ENCODE measurements at regions not wholly inside any gene's neighbourhood (a gene's known extent, or its start where the extent isn't known, plus 50 kb on each side); places are given as distances from the start of the nearest gene placed in this dataset.

DNA sequence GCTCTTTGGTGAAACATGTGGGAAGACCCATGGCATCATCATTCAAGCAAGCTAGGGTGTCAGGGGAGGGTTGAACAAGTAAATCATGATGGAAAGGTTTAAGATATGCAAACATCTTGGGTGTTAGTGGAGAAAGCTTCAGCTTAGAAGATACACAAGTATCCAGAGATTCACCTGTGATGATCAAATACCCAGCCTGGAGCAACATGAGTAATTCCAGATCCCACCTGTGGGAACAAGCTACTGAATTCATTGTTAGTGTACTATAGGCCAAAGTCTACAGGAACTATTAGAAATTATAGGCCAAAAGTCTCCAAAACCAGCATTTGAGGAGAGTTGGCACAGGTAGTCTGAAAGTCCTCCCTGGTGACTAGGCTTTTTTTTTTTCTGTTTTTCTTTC is 499.9 kb downstream of the NUF2 start:
- FAIRE-seq: no peak

DNA sequence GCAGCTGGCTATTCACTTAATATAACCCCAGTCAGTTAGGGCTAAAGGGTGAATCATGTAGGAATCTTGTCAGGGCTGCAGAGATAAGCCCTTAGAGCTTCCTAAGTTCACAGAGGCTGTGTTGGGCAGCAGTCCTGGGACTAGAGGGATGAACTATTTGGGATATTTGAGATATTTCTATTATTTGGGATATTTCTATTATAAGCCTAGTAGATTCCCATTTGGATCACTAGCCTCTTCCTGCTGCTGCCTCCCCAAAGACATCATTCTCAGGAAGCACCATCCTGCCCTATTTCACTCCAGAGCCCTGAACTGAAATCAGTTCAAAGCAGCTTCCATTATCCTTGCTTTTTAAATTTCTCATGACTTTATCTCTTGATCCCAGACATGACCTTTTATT is 501.3 kb downstream of the NUF2 start:
- no peak for FAIRE-seq

DNA sequence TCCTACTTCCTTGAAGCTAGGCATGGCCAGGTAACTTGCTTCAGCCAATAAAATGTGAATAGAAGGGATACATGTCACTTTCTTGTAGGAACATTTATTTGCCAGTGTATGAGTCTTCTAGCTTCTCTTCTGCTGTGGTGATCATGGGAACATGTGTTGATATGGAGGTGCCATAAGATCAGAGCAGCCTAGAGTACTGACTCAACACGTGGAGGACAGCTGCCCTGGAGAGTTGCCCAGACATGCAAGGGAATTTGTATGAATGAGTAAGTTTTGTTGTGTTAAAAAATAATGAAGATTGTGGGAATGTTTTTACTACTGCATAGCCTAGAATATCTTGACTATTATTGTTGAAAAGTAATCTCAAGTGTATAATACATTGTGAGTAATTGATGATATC is 502.3 kb downstream of the NUF2 start:
- no peak for FAIRE-seq

DNA sequence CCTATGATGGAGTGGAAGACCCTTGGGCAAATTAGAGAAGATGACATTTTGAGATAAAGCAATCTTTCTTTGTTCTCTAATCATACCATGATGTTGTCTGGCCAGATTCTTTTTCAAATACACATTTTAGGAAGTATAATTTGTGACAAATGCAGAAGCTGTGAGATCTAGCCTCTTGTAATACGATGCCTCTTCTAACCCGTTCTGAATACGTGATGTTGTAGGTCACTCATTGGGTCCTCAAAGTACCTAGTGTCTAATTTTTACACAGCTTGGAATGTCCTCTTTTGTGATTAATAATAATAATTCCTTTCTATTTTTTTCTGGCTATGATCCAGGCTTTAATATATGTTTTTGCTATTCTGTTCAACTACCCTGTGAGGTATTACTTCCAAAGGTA is 502.7 kb downstream of the NUF2 start:
- FAIRE-seq: no peak

DNA sequence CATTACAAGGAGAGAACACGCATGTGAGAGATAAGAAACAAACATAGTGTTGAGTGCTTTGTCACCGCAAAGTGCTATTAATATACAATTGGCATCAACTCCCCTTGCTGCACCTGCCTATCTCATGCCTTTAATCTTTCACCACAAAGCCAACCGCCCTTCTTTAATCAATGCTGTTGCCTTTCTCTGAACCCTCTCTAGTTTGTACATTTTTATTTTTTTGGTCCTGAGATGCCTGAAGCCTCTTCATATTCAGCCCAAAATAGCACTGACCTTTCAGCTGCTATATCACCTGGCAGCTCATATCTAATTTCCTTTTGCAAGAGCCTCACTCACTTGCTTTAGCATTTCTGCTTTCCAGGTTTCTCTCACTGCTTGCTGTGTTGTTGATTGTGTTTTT is 504.7 kb downstream of the NUF2 start:
- FAIRE-seq: no peak

DNA sequence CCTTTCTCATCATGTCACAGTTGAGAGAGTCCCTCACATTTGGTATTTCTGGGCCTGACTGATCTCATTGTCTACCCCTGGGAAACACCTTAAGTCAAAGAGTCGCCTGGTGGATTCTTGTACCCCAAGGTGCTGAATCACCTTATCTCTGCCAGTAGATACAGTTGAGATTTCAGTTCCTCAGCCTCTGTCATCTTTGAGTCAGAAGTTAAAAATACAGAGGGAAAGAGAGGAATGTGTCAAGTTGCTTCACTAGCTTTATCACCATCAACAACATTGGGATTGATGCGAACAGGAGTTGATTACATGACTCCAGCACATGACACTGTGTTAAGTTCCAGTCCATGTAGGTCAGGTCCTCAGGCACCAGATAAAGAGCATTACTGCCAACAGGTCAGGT is 513.0 kb downstream of the NUF2 start:
- no peak for FAIRE-seq

DNA sequence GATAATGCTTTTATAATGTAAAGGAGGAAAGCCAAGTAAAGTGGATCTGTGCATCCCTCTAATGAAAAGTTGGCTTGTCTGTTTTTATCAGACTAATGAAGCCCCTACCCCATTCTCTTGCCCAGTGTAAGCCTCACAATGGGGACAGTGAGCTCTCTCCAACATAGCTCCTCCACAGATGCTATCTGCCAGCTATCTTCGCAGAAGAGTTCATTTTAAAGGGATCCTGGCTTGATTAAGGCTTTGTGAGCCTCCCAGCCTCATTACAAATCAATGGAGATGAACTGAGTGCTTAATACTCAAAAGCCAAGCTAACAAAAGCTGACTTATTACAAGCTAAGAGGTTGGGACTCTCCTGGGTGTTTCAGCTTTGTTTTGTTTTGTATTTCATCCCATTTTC is 514.7 kb downstream of the NUF2 start:
- FAIRE-seq: no peak

DNA sequence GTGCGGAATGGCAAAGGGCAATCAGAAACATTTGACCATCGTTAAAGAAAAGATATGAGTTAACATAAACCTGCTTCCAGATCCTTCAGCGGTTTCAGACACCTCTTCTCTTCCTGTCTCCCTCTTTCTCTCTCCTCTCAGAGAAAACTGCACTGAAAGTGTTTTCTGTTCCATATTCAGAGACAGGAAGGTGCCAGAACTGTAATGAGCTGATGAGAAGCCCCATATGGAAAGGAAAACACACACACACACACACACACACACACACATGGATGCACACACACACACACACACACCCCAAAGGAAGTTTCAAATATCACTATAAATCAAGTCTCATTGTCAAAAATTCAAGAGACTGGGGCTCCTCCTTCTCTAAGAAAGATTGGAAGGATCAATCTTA is 515.5 kb downstream of the NUF2 start:
- FAIRE-seq: no peak

DNA sequence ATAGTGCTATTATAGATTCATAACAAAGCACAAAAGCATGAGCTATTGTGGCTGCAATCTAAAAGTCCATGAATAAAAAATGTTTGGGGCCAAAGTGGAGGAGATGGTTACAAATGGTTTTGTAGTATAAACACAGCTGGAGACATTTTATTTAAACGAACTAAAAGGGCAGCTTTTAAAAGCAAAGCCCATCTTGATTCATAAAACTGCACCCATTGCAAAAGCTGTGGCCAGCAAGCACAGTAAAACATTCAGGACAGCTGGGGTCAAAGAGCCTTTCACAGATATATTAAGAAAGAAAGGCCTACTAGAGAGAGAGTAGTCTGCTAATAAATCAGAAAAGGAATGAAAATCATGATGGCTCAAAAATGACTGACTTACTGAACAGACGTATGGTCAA is 520.8 kb downstream of the NUF2 start:
- no peak for FAIRE-seq

DNA sequence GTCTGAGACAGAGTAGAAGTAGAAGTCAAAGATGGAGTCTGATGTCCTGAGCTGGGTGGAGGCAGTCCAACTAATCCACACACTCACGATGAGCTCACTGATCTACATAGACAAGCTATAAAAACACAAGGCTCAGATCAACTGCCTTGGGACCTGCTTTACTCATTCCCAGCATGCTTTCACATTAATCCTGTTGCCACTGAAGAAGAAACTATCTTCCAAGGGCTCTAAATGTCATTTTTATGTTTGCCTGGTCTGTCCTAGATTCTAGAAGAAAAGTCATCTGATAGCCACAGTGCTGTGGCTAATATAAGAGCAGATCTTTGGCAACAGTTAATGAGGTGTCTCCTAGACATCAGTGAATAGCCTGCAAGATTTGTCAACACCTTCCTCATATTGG is 522.7 kb downstream of the NUF2 start:
- no peak for FAIRE-seq

DNA sequence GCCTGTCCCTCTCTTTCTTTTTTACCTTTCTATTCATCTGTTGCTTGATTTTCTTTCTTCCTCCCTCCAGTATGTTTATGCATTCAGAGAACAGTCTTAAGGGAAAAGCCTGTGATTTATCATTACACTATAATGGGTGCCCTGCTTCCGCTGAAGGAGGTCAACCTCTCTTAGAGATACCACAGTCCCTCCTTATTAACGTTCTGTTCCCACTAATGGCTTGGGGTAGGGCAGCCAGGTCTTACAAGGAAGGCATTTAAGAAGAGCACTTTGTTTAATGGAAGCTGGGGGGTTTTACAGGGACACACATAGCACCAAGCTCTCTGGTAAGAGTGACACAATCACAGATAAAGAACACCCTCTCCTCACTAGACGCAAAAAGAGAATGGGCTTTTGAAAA is 523.5 kb downstream of the NUF2 start:
- no peak for FAIRE-seq

DNA sequence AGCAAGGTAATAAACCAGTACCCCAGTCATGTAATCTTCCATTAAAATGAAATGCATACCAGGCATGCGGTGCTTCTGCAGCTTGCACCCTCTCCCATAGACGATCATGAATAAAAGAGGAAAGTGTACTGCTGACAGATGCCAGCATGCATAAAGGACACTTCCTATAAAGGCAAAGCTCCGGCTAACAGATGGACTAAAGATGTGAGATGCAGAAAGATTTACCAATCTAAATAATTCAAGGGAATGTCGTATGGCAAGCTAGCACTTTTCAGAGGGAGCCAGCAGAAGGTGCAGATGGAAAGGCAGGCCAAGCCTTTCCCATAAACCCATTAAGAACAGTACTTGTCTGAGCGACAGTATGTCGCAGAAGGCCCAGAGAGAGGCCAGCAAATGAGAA is 542.0 kb downstream of the NUF2 start:
- no peak for FAIRE-seq

DNA sequence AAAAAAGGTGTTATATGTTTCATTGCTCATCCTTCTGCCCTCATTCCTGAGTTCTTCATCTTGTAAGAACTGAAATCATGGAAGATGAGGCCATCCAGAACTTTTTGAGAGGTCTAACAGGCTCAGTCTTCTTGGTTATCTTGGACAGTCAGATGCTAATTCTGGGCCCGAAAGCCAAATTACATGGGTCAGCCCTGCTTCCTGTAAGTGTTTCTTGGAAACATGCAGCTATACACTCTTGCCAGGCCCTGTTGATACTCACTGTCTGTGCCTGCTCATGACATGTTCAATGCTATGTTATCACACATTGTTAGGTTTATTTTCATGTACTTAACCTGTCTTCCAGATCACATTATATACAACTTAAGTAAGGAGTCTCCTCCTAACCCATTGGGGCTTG is 542.5 kb downstream of the NUF2 start:
- FAIRE-seq: no peak

DNA sequence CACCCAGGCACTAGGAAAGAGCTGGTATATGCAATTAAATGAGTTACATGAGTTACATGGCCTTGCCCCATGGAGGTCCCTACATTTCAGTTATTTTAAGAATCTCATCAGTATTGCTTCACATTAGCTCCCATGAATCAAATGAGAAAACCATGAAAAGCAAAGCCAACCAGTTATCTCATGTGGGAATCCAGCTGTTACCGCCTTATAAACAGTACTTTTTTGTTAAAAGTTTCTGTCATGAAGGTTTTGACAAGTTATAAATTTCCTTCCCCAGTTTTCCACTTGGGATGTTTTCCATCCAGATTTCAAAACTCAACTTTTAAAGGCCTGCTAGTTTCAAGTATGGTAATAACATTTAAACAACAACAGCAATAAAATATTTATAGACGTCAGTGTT is 544.8 kb downstream of the NUF2 start:
- FAIRE-seq: no peak

DNA sequence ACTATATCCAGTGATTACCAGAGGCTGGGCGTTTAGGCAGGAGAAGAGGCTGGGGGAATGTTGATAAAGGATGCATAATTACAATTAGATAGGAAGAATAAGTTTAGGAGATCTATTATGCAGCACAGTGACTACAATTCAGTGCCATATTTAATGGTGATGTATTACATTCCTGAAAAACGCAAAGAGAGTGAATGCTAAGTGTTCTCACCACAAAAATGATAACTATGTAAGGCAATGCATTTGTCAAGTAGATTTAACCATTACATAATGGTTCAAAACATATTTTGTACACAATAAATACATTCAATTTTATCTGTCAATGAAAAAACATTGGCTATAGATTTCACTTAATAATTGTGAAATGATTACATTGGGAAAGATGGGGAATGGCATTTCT is 548.9 kb downstream of the NUF2 start:
- no peak for FAIRE-seq

DNA sequence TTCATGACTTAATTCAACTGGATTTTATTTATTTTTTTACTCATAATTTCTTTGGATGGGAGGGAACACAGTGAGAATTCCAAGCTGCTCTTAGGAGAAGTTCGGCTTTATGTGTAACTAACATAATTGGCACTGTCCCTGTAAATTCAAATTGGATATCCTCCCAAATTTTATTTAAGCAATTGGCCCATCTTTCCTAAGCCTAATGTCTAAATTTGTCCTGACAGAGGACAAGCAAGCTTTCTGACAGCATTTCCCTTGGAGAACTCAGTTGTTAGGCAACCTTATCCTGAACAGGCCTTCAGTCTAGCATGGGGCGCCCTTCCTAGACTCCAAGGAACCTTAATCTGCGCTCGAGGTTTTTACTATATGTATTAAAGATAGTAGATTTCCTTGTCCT is 550.3 kb downstream of the NUF2 start:
- FAIRE-seq: no peak

DNA sequence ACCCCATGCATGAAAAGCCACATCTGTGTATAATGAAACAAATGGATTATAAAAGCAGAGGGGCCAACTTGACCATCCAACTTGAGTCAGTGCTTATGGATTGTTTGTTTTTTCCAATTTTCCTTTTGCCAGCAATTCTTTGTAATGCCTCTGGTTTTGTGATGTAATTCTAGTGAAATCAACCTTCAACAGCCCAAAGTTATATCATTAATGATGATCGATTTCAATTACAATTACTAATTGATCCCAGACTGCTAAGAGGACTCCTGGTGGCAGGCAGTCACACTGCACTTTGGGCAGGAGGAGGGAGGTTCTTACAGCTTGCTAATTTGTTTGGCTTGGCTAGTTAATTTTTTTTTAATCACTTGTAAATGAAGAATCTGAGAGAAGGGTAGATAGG is 552.3 kb downstream of the NUF2 start:
- no peak for FAIRE-seq

DNA sequence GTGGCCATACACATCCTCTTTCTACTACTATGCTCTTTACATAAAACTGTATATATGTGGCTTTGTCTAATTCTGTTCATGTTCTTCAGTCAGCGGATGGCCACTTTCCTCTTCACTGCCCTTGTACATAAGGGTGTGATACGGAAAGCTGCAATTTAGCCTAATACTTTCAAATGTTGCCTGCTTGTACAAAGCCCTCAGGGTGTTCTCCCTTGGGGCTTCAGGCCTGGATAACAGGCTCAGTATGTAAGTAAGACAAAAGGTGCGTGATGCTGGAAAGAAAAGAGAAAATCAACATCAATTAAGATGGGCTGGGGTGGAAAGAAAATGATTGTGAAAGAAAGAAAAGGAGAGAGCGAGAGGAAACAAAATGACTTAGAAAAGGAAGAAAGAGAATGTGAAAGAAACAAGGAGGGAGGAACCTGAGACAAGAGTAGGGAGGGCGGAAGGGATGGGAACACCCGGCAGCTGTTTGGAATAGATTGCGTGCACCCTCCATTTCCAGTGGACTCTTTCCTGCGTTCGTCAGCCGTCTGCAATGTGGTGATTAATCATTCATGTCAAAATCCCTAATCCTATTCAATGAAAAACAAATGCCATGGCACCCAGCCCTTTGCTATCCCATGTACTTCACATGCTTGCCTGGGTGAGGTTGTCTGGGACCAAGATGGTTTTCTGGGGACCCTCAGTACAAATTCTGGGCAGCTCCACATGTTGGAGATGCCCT is 553.6 kb downstream of the NUF2 start:
- no peak for FAIRE-seq

DNA sequence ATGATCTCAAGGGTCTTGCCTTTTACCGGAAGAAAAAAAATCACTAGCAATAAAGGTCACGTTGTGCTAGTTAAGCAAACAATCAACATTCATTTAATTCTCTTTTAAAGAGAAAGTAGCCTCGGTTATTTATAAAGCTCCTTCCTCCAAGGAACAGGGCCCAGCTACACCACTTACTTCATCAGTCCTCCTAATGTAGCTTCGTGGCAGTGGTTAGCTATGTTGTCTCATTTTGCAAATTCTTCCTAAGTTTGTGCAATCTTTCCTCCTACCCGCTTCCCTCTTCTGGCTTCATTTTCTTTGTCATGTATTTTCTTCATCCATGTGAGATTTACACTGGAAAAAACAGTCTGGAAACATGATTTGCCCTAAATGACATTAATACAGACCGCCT is 554.2 kb downstream of the NUF2 start:
- FAIRE-seq: no peak

DNA sequence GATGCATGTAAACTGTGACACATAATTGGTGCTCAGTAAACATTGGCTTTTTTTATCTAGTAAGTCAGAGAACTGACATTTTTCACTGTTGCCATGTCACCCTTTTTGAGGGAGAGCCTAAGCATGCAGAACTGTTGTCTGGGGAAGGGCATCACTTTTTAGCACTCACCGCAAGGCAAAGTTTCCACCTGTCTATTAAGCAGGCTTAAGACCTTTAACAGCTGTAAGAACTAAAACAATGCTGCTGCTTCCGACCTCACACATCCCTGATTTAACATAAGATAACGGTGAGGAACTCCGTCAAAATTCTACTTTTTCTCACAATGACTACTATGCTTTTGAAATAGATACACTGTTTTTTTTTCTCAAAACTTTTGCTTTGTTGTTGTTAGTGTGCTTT is 554.8 kb downstream of the NUF2 start:
- FAIRE-seq: no peak

DNA sequence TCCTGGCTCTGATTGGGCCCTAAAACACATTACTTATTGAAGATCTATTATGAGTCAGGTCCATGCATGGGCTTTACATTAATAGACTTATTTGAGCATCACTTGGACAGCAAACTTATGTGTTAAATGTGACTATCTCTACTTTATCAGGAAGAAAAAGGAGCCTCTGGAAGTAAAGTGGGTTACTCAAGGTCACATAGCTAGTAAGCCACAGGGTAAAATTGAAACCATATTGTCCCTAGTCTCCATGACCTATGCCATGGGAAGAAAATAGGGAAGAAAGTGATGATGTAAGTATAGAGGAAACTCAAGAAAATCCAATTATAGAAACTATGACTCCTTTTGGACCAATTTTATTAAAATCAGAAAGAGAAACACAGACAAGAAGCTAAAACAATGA is 555.3 kb downstream of the NUF2 start:
- FAIRE-seq: no peak

DNA sequence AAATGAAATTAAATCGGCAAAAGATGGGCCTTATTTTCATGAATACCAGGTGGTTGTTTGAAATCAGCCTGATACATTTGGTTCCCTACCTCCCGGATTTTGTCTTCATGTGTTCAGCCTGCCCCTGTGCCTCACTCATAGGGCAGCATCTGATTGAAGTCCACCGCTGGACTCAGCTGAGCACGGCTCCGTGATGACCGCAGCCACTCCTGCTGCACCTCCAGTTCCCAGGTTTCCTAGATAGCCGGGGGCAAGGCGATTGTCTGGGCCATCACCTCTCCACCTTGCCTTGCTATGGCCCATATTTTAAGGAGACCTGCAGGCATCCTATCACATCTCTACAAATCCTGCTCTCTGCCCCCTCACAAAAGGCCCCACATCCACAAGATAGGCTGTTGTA is 563.8 kb downstream of the NUF2 start:
- FAIRE-seq: no peak

DNA sequence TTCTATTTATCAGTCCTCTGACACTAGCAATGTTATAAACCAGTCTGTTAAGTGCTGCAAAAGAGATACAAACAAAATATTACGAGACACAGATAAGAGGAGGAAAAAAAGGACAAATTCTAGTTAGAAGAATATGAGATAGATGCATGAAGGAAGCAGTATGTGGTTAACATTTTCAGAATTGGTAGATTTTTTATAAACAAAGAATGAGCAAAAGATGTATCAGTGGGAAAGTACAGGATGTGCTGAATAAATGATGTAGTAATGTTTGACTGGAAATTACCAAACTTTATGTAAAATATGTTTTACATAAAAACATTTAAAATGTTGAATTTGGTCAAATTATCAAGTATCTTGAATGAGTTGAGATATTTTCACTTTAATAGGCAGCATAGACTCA is 574.2 kb downstream of the NUF2 start:
- FAIRE-seq: no peak

DNA sequence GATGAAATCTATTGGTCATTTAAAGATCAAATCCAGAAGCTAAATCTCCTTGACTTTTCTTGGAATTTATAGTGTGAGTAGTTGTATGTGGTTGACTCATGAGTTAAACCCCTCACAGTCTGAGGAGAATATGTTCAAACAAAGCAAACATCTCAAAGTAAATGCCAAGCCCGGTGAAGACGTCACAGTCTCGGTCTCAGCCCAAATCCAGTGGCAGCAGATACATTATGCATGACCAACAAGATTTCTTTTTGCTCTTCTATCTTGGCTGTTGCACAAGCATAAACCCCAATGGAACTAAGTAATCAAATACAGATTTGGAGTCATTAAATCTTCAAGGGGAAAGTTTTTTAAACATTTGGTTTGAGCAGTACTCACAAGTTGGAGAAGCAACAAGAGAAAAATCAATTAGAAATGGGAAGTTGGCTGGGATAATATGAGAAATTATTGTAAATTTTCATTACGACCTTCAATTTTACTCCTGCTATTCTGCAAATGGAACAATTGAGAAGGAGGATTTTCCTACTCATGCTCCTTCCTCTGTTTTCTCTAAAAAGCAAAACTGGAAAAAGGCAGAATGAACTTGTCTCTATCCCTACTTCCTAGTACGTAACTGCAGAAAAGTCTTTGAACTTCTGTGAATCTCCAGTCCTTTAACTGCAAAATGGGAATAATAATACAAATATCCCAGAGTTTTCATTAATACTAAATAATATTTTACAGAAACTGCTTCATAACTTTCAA is 575.8 kb downstream of the NUF2 start:
- no peak for FAIRE-seq

DNA sequence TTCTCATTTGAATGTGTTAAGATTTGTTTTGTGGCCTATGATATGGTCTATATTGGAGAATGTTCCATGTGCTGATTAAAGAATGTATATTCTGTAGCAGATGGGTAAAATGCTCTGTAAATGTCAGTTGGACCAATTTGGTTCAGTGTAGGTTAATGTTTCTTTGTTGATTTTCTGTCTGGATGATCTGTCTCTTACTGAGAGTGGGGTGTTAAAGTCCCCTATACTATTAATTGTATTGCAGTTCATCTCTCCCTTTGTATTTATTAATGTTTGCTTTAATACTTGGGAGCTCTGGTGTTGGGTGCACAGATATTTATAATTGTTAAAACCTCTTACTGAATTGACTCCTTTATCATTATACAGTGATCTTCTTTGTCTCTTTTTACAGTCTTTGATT is 584.5 kb downstream of the NUF2 start:
- no peak for FAIRE-seq

Measured in colon (tissue), 2 donors.